HepG2 (cell line): ENCODE measurements at regions not wholly inside any gene's neighbourhood (a gene's known extent, or its start where the extent isn't known, plus 50 kb on each side); places are given as distances from the start of the nearest gene placed in this dataset.

ENCODE experiments used
- EZH2 ChIP-seq: conservative IDR thresholded peaks from 2 replicates; pipeline ENCODE4 v1.6.1; 2012; ENCODE audit warnings: mild to moderate bottlenecking, low read depth, low read length, moderate library complexity
- FOXK1 ChIP-seq: sonication (generic); formaldehyde crosslinking; IDR thresholded peaks from 2 replicates; pipeline ENCODE4 v1.4.0; 2020; ENCODE audit warnings: low read depth, missing genetic modification reagents, borderline replicate concordance
- GLI4 ChIP-seq: sonication (generic); formaldehyde crosslinking; IDR thresholded peaks from 2 replicates; pipeline ENCODE4 v1.5.1; 2020; ENCODE audit warnings: missing genetic modification reagents, mild to moderate bottlenecking, moderate library complexity, borderline replicate concordance
- POLR2A ChIP-seq, 2 experiments: IDR thresholded peaks; 2 replicates each; pipeline ENCODE4 v1.6.1; 2011; ENCODE audit warnings: low read depth in 2 of 2, low read length in 2 of 2, mild to moderate bottlenecking in 1 of 2, moderate library complexity in 1 of 2; ENCODE audit not compliant: insufficient read depth in 1 of 2
- ZBTB33 ChIP-seq: sonication (generic); formaldehyde crosslinking; IDR thresholded peaks from 2 replicates; pipeline ENCODE4 v1.4.0; 2020; ENCODE audit warnings: missing genetic modification reagents

- TF ChIP-seq ZBTB33 (CRISPR knock-in tag) (no peak), POLR2A (IDR thresholded peaks at IDR 0.05; ENCODE audit: insufficient read depth in 1 of 2, low read depth in 2 of 2, low read length in 2 of 2) (no peak), GLI4 (CRISPR knock-in tag) (no peak), FOXK1 (CRISPR knock-in tag) (no peak), EZH2 (no peak)
Observed at GRCh38 chr1:195434566-195435203, 1173.6 kb downstream of the KCNT2 start.
